K562 (cell line): ENCODE measurements at regions not wholly inside any gene's neighbourhood (a gene's known extent, or its start where the extent isn't known, plus 50 kb on each side); places are given as distances from the start of the nearest gene placed in this dataset.
A peak's percentile ranks its signal among the peaks of the same experiment; 100 is the strongest.

Experiments used
- ATAC-seq: fragments of 200-7000 bp; cut with Tn5 transposase; 3 replicates; pipeline ENCODE4 v1.9.1; 2020; ENCODE audit warnings: moderate library complexity
- BruUV-seq: library from RNA; stranded (reverse); fragments of 400-500 nt; replicated peaks from 2 replicates; lab custom pipeline; 2021; lab: Mats Ljungman, UMichigan
- CTCF ChIA-PET: fragments of 300-600 bp; formaldehyde crosslinking; extraction: SDS; loops from one replicate; lab custom pipeline; 2021; ENCODE audit warnings: low intra/inter-chr PET ratio; lab: Yijun Ruan, JAX
- POLR2A ChIA-PET: fragments of 300-600, 350-650 bp; sonication (Branson Sonifier 250); formaldehyde crosslinking; extraction: SDS; loops from one replicate; lab custom pipeline; 2021; ENCODE audit warnings: antibody characterized with exemption, inconsistent platforms; lab: Yijun Ruan, JAX
- DNase-seq, 4 experiments: peaks; one replicate each; pipeline versions ENCODE4 v3.0.0 to v3.0.0-alpha.2; 2011 to 2018; ENCODE audit warnings: low spot score in 3 of 4, mixed read lengths in 3 of 4; ENCODE audit errors: extremely low read depth in 1 of 4
- FAIRE-seq: peaks from 2 replicates; lab custom pipeline; 2011; peaks lifted over from hg19 to GRCh38; lab: Jason Lieb, UNC
- H2AFZ ChIP-seq: 2 replicates; pipeline ENCODE4 v1.6.0; 2011; ENCODE audit warnings: low read depth, low read length, control low read depth, inconsistent platforms
- H3K27ac ChIP-seq: fragments of 200-600 bp; 3 replicates; pipeline ENCODE4 v1.8.0; 2011; ENCODE audit warnings: low read depth, mild to moderate bottlenecking, control low read depth, inconsistent platforms, low read length, moderate library complexity, mixed read lengths; ENCODE audit errors: extremely low read depth
- H3K27me3 ChIP-seq, 2 experiments: fragments of 300-600 bp in 1 of 2; 2 replicates in 1 of 2; 3 replicates in 1 of 2; pipeline versions ENCODE4 v1.6.0 to v1.8.0; 2011; ENCODE audit warnings: inconsistent platforms in 2 of 2, low read length in 2 of 2, mild to moderate bottlenecking in 1 of 2, mixed read lengths in 1 of 2, moderate library complexity in 1 of 2; ENCODE audit not compliant: control insufficient read depth in 2 of 2, insufficient read depth in 2 of 2
- H3K36me3 ChIP-seq: fragments of 300-600 bp; 3 replicates; pipeline ENCODE4 v1.8.0; 2011; ENCODE audit warnings: mild to moderate bottlenecking, low read length, inconsistent platforms; ENCODE audit not compliant: control insufficient read depth, insufficient read depth
- H3K4me1 ChIP-seq, 2 experiments: fragments of 200-600 bp in 1 of 2; replicated peaks in 1 of 2; 2 replicates in 1 of 2; 3 replicates in 1 of 2; pipeline versions ENCODE4 v1.5.1 to v1.8.0; 2011; ENCODE audit warnings: inconsistent platforms in 2 of 2, low read length in 2 of 2, mild to moderate bottlenecking in 1 of 2, mixed read lengths in 1 of 2, moderate library complexity in 1 of 2; ENCODE audit not compliant: control insufficient read depth in 2 of 2, insufficient read depth in 2 of 2
- H3K4me2 ChIP-seq: 2 replicates; pipeline ENCODE4 v1.6.1; 2011; ENCODE audit warnings: low read length, control low read depth, inconsistent platforms, mixed read lengths; ENCODE audit not compliant: insufficient read depth
- H3K4me3 ChIP-seq: fragments of 200-600 bp; sonication (generic), shearing (Covaris generic); 2 replicates; pipeline ENCODE4 v1.5.1; 2016; ENCODE audit warnings: control low read depth, inconsistent platforms
- H3K79me2 ChIP-seq: fragments of 200-600 bp; 3 replicates; pipeline ENCODE4 v1.8.0; 2011; ENCODE audit warnings: low read length, inconsistent platforms; ENCODE audit not compliant: control insufficient read depth, insufficient read depth
- H3K9ac ChIP-seq, 2 experiments: 2 replicates each; pipeline versions ENCODE4 v1.6.0 to v1.6.1; 2011; ENCODE audit warnings: low read depth in 2 of 2, low read length in 2 of 2, control low read depth in 1 of 2, inconsistent platforms in 1 of 2, mild to moderate bottlenecking in 1 of 2, mixed read lengths in 1 of 2; ENCODE audit not compliant: insufficient read depth in 1 of 2
- H3K9me1 ChIP-seq: one replicate; pipeline ENCODE4 v1.6.0; 2011; ENCODE audit warnings: inconsistent platforms, mild to moderate bottlenecking, low read length, moderate library complexity; ENCODE audit not compliant: control insufficient read depth, insufficient read depth
- H3K9me3 ChIP-seq: replicated peaks from 2 replicates; pipeline ENCODE4 v1.5.1; 2011; ENCODE audit warnings: low read depth, low read length, inconsistent platforms; ENCODE audit not compliant: control insufficient read depth, insufficient read depth
- H4K20me1 ChIP-seq: replicated peaks from 2 replicates; pipeline ENCODE4 v1.6.1; 2011; ENCODE audit warnings: low read length, inconsistent platforms, mixed read lengths; ENCODE audit not compliant: control insufficient read depth, insufficient read depth
- DMBX1 ChIP-seq: fragments of 250-450 bp; sonication (Bioruptor Pico); IDR thresholded peaks from 2 replicates; pipeline ENCODE4 v1.8.0; 2022; ENCODE audit warnings: inconsistent platforms, mild to moderate bottlenecking, moderate library complexity, borderline replicate concordance
- DPF2 ChIP-seq: fragments of 450-650 bp; IDR thresholded peaks from 2 replicates; pipeline ENCODE4 v1.6.1; 2016
- GTF2A2 ChIP-seq: IDR thresholded peaks from 2 replicates; pipeline ENCODE4 v1.6.1; 2016; ENCODE audit warnings: mild to moderate bottlenecking, missing genetic modification characterization, missing compliant biosample characterization
- JUND ChIP-seq, 2 experiments: IDR thresholded peaks; 2 replicates in 1 of 2; 3 replicates in 1 of 2; pipeline ENCODE4 v1.6.1; 2011; ENCODE audit warnings: borderline replicate concordance in 2 of 2, low read depth in 2 of 2, low read length in 2 of 2, improper control_type of control experiment in 1 of 2, missing biosample characterization in 1 of 2, missing genetic modification characterization in 1 of 2, missing genetic modification reagents in 1 of 2
- MEIS2 ChIP-seq: fragments of 450-650 bp; IDR thresholded peaks from 2 replicates; pipeline ENCODE4 v1.6.1; 2014; ENCODE audit warnings: mild to moderate bottlenecking; ENCODE audit not compliant: partially characterized antibody
- MITF ChIP-seq: IDR thresholded peaks from 2 replicates; pipeline ENCODE4 v1.6.1; 2014; ENCODE audit warnings: antibody characterized with exemption
- PBX2 ChIP-seq, 2 experiments: IDR thresholded peaks in 1 of 2; conservative IDR thresholded peaks in 1 of 2; 2 replicates each; pipeline ENCODE4 v1.6.1; 2016; ENCODE audit warnings: low read depth in 2 of 2, mild to moderate bottlenecking in 1 of 2, missing compliant biosample characterization in 1 of 2, missing genetic modification characterization in 1 of 2, moderate library complexity in 1 of 2
- PYGO2 ChIP-seq: fragments of 450-650 bp; IDR thresholded peaks from 2 replicates; pipeline ENCODE4 v1.6.1; 2016; ENCODE audit warnings: mild to moderate bottlenecking, missing genetic modification characterization, moderate library complexity, missing compliant biosample characterization
- YY1 ChIP-seq, 3 experiments: IDR thresholded peaks; 2 replicates each; pipeline ENCODE4 v1.6.1; 2011; ENCODE audit warnings: low read length in 2 of 3, mild to moderate bottlenecking in 2 of 3, moderate library complexity in 2 of 3, borderline replicate concordance in 1 of 3, control low read depth in 1 of 3, low read depth in 1 of 3; ENCODE audit not compliant: insufficient read depth in 3 of 3, insufficient replicate concordance in 2 of 3, control insufficient read depth in 1 of 3, insufficient read length in 1 of 3; ENCODE audit errors: extremely low read depth in 1 of 3
- ZNF175 ChIP-seq: fragments of 200-800 bp; sonication (Bioruptor generic); IDR thresholded peaks from 2 replicates; pipeline ENCODE4 v1.6.1; 2016; ENCODE audit warnings: low read depth, mild to moderate bottlenecking, missing genetic modification characterization, missing compliant biosample characterization
- ZNF589 ChIP-seq: fragments of 200-800 bp; sonication (Bioruptor generic); IDR thresholded peaks from 2 replicates; pipeline ENCODE4 v1.6.1; 2016; ENCODE audit warnings: low read depth, missing genetic modification characterization, missing compliant biosample characterization
- in situ Hi-C: fragments of 300-500 bp; cut with MboI; formaldehyde crosslinking; loops from 4 replicates; pipeline ENCODE4 v1.15.0; 2018; ENCODE audit warnings: inconsistent platforms, mixed read lengths
- intact Hi-C: fragments of 100-400 bp; cut with micrococcal nuclease; formaldehyde crosslinking; loops from 2 replicates; pipeline ENCODE4 v1.14.2; 2022

- TF ChIP-seq ZNF175 (CRISPR knock-in tag) (peak; percentile 92), ZNF589 (peak; percentile 85), JUND (IDR thresholded peaks at IDR 0.05; ENCODE audit: borderline replicate concordance, low read depth, low read length) (peak; percentile 76), JUND (tag; IDR thresholded peaks at IDR 0.05; ENCODE audit: borderline replicate concordance, low read depth, low read length) (peak; percentile 43; the same call in 1 of the 3 replicates), DPF2 (peak; percentile 64), GTF2A2 (tag) (peak; percentile 66; the same call in 1 of the 2 replicates), PYGO2 (tag) (peak; percentile 64; the same call in 1 of the 2 replicates), YY1 (IDR thresholded peaks at IDR 0.05; ENCODE audit: borderline replicate concordance in 1 of 3, control insufficient read depth in 1 of 3, extremely low read depth in 1 of 3, insufficient read depth in 3 of 3, insufficient read length in 1 of 3, insufficient replicate concordance in 2 of 3, low read depth in 1 of 3, low read length in 2 of 3) (peak in 1 of 3 experiments; percentile 69), DMBX1 (peak; percentile 95)
Observed at GRCh38 chr16:10328291-10328690, 57.6 kb upstream of the ATF7IP2 start (continued).

- intact Hi-C loops, result no loop called here
- DNase-seq, result no peak
- no TSS peak for BruUV-seq
Observed at GRCh38 chr16:10332241-10332640, 53.6 kb upstream of the ATF7IP2 start.

More at GRCh38 chr16:10332241-10332640, 53.6 kb upstream of the ATF7IP2 start:
- CTCF ChIA-PET, result no interaction called here
- no peaks in the 10 kb centered on the region for H3K27me3 ChIP-seq
- H2AFZ ChIP-seq, result no peak overlapping the region
- H3K36me3 ChIP-seq, result no peaks in the 10 kb centered on the region
- no peaks in the 10 kb centered on the region for H3K79me2 ChIP-seq
- no peaks in the 10 kb centered on the region for H3K9me1 ChIP-seq
- no peaks in the 10 kb centered on the region for H4K20me1 ChIP-seq
- H3K27ac ChIP-seq, result no peak overlapping the region
- no peak for ATAC-seq
- TF ChIP-seq MEIS2 (peak; percentile 31), PBX2 (CRISPR knock-in tag; IDR thresholded peaks at IDR 0.05; ENCODE audit: low read depth) (no peak), PBX2 (tag; conservative IDR thresholded peaks at IDR 0.05; ENCODE audit: low read depth) (peak; percentile 51; the same call in 1 of the 2 replicates), MITF (no peak)
- no peaks in the 10 kb centered on the region for H3K9me3 ChIP-seq
- POLR2A ChIA-PET, result interaction anchor here (0.9 kb wide), 1 partner anchor 31 kb away, joined by 3 read pairs; no protein-coding TSS in a partner anchor
- no peak overlapping the region for H3K9ac ChIP-seq
- in situ Hi-C loops, result no loop called here
- H3K4me2 ChIP-seq, result no peak overlapping the region
- peaks cover 0 to 4% of the 10 kb centered on the region in 2 experiments; a peak in 2 of 5 replicates for H3K4me1 ChIP-seq
- FAIRE-seq, result no peak
- H3K4me3 ChIP-seq, result no peak overlapping the region
